ENCODE measurements at regions not wholly inside any gene's neighbourhood (a gene's known extent, or its start where the extent isn't known, plus 50 kb on each side); places are given as distances from the start of the nearest gene placed in this dataset.

DNA sequence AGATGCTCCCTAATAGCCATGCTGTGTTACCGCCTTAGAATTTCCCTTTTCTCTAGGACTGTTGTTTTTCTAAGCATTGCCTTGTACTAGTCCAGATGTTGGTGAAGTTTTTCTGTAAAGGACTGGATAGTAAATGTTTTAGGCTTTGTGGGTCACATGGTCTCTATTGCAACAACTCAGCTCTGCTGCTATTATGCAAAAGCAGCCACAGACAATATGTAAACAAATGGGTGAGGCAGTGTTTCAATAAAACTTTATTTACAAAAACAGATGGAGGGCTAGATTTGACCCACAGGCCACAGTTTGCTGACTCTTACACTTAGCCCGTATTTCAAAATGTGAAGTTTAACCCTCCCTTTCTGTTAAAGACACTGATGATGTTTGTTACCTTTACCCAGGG is 207.6 kb upstream of the MYLIP start:
- H3K27ac Mint-ChIP-seq (ENCODE audit: unreplicated experiment): no peak overlapping the region
- no peak overlapping the region for H3K4me3 ChIP-seq (ENCODE audit: low read depth, low read length)
- H3K4me1 Mint-ChIP-seq (ENCODE audit: low read depth, unreplicated experiment): peaks cover 6% of the 10 kb centered on the region
- no peaks in the 10 kb centered on the region for H3K27me3 ChIP-seq (replicated peaks; ENCODE audit: control insufficient read depth, insufficient read depth, low read length)
- H3K4me3 Mint-ChIP-seq (ENCODE audit: unreplicated experiment): no peak overlapping the region
- no peak for DNase-seq
- no peaks in the 10 kb centered on the region for H3K36me3 Mint-ChIP-seq (ENCODE audit: insufficient read depth, unreplicated experiment)
- H3K9me3 Mint-ChIP-seq (ENCODE audit: unreplicated experiment): peaks cover 3% of the 10 kb centered on the region
- H3K36me3 ChIP-seq (ENCODE audit: control insufficient read depth, insufficient read depth, low read length): no peaks in the 10 kb centered on the region
- intact Hi-C loops (cut with micrococcal nuclease; ENCODE audit: unreplicated experiment): no loop called here
- TF ChIP-seq CTCF (IDR thresholded peaks at IDR 0.05; ENCODE audit: insufficient read depth in 1 of 2, low read depth in 1 of 2, low read length in 1 of 2, severe bottlenecking in 1 of 2, unreplicated experiment in 1 of 2): no peak
- BruUV-seq (replicated peaks): no TSS peak
- no peaks in the 10 kb centered on the region for H3K27me3 Mint-ChIP-seq (ENCODE audit: insufficient read depth, unreplicated experiment)
- ChIA-PET CTCF (no interaction called here), POLR2A (no interaction called here)
- no peaks in the 10 kb centered on the region for H3K9me3 ChIP-seq
- peaks cover 5% of the 10 kb centered on the region; the same call in 1 of the 2 replicates for H3K4me1 ChIP-seq

- DNase-seq: no peak
- Histone ChIP-seq H3K36me3 (ENCODE audit: control insufficient read depth, insufficient read depth, low read length) (no peaks in the 10 kb centered on the region), H3K4me1 (no peaks in the 10 kb centered on the region), H3K4me3 (ENCODE audit: low read depth, low read length) (no peak overlapping the region), H3K27me3 (replicated peaks; ENCODE audit: control insufficient read depth, insufficient read depth, low read length) (no peaks in the 10 kb centered on the region), H3K9me3 (no peaks in the 10 kb centered on the region)
- ChIA-PET POLR2A (no interaction called here), CTCF (no interaction called here)
- Mint-ChIP-seq H3K27ac (ENCODE audit: unreplicated experiment) (no peak overlapping the region), H3K4me3 (ENCODE audit: unreplicated experiment) (no peak overlapping the region), H3K36me3 (ENCODE audit: insufficient read depth, unreplicated experiment) (no peaks in the 10 kb centered on the region), H3K4me1 (ENCODE audit: low read depth, unreplicated experiment) (no peaks in the 10 kb centered on the region), H3K27me3 (ENCODE audit: insufficient read depth, unreplicated experiment) (no peaks in the 10 kb centered on the region), H3K9me3 (ENCODE audit: unreplicated experiment) (no peaks in the 10 kb centered on the region)
- intact Hi-C loops (cut with micrococcal nuclease; ENCODE audit: unreplicated experiment): no loop called here
- no TSS peak for BruUV-seq (replicated peaks)
- no peak for TF ChIP-seq CTCF (IDR thresholded peaks at IDR 0.05; ENCODE audit: insufficient read depth in 1 of 2, low read depth in 1 of 2, low read length in 1 of 2, severe bottlenecking in 1 of 2, unreplicated experiment in 1 of 2)
Measured at GRCh38 chr6:15916581-15916980, 212.3 kb upstream of the MYLIP start.

DNA sequence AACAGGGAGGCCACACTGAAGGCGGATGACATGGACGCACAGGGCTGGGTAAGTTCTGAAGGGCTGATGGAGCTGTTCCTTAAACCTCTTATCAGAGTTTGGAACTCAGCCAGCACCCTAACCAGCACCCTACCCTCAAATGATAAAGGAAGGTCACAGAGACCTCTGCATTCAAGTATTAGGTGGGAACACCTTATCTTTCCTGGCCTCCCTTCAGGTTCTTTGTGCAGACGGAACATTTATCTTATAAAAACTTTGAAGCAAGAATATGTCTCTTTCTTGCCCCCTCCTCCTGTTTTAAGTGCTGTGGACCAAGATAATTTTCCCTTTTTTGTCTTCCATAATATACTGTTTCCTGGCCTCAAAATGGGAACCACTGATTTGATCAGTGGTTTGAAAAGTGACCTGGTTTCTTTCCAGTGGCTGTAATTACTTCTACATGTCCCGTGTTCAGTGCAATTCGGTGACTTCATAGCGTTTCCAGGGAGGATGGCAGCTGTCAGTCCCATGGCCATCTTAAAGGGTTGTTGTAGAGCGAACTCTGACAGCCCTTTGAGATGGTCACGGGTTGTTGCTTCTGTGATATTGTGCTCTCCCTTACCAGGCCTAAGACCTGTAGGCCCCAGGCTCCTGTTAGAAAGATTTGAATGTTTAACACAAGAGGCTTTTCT is 213.2 kb upstream of the MYLIP start:
- no peak for DNase-seq
- no peaks in the 10 kb centered on the region for H3K4me1 ChIP-seq
- no peak overlapping the region for H3K27ac Mint-ChIP-seq (ENCODE audit: unreplicated experiment)
- H3K9me3 Mint-ChIP-seq (ENCODE audit: unreplicated experiment): no peaks in the 10 kb centered on the region
- no peaks in the 10 kb centered on the region for H3K4me1 Mint-ChIP-seq (ENCODE audit: low read depth, unreplicated experiment)
- intact Hi-C loops (cut with micrococcal nuclease; ENCODE audit: unreplicated experiment): no loop called here
- H3K9me3 ChIP-seq: no peaks in the 10 kb centered on the region
- POLR2A ChIA-PET: no interaction called here
- no peaks in the 10 kb centered on the region for H3K27me3 Mint-ChIP-seq (ENCODE audit: insufficient read depth, unreplicated experiment)
- no TSS peak for BruUV-seq (replicated peaks)
- H3K36me3 ChIP-seq (ENCODE audit: control insufficient read depth, insufficient read depth, low read length): no peaks in the 10 kb centered on the region
- no peaks in the 10 kb centered on the region for H3K36me3 Mint-ChIP-seq (ENCODE audit: insufficient read depth, unreplicated experiment)
- H3K4me3 Mint-ChIP-seq (ENCODE audit: unreplicated experiment): no peak overlapping the region
- H3K4me3 ChIP-seq (ENCODE audit: low read depth, low read length): no peak overlapping the region
- no peak for TF ChIP-seq CTCF (IDR thresholded peaks at IDR 0.05; ENCODE audit: insufficient read depth in 1 of 2, low read depth in 1 of 2, low read length in 1 of 2, severe bottlenecking in 1 of 2, unreplicated experiment in 1 of 2)
- H3K27me3 ChIP-seq (replicated peaks; ENCODE audit: control insufficient read depth, insufficient read depth, low read length): no peaks in the 10 kb centered on the region
- CTCF ChIA-PET: no interaction called here
